Activated B cell treated with CpG ODN at 0.5 μM for 24 hours (primary cell): ENCODE measurements at regions not wholly inside any gene's neighbourhood (a gene's known extent, or its start where the extent isn't known, plus 50 kb on each side); places are given as distances from the start of the nearest gene placed in this dataset.

Experiments
- ATAC-seq: fragments of 200-7000 bp; cut with Tn5 transposase; one replicate; pipeline ENCODE4 v1.10.0; 2021; ENCODE audit warnings: low read depth, mild to moderate bottlenecking, moderate library complexity
- CTCF ChIA-PET: fragments of 350-600 bp; sonication (Branson Sonifier 250); formaldehyde crosslinking; loops from one replicate; lab custom pipeline; 2021; ENCODE audit warnings: antibody characterized with exemption; lab: Charles Lee
- POLR2A ChIA-PET: fragments of 350-600 bp; sonication (Branson Sonifier 250); formaldehyde crosslinking; loops from one replicate; lab custom pipeline; 2021; ENCODE audit warnings: antibody characterized with exemption; lab: Charles Lee
- DNase-seq: peaks from one replicate; pipeline ENCODE4 v3.0.0; 2022
- H3K27ac Mint-ChIP-seq: one replicate; pipeline ENCODE4 v1.8.0; 2020; ENCODE audit warnings: mixed read lengths
- H3K27me3 Mint-ChIP-seq: one replicate; pipeline ENCODE4 v1.8.0; 2021; ENCODE audit warnings: mixed read lengths
- H3K36me3 Mint-ChIP-seq: one replicate; pipeline ENCODE4 v1.8.0; 2021; ENCODE audit warnings: low read depth, mixed read lengths
- H3K4me1 Mint-ChIP-seq: one replicate; pipeline ENCODE4 v1.8.0; 2021; ENCODE audit warnings: mixed read lengths
- H3K4me3 Mint-ChIP-seq: one replicate; pipeline ENCODE4 v1.8.0; 2020; ENCODE audit warnings: mild to moderate bottlenecking, mixed read lengths
- H3K9me3 Mint-ChIP-seq: one replicate; pipeline ENCODE4 v1.8.0; 2020; ENCODE audit warnings: mixed read lengths
- intact Hi-C: fragments of 100-400 bp; cut with micrococcal nuclease; formaldehyde crosslinking; loops from one replicate; pipeline ENCODE4 v1.15.1; 2024
- TF ChIP-seq, protein P1 (sequence below): fragments of 200-600 bp; IDR thresholded peaks from one replicate; pipeline ENCODE4 v1.8.0; 2022; ENCODE audit warnings: antibody characterized with exemption, mild to moderate bottlenecking

DNA sequence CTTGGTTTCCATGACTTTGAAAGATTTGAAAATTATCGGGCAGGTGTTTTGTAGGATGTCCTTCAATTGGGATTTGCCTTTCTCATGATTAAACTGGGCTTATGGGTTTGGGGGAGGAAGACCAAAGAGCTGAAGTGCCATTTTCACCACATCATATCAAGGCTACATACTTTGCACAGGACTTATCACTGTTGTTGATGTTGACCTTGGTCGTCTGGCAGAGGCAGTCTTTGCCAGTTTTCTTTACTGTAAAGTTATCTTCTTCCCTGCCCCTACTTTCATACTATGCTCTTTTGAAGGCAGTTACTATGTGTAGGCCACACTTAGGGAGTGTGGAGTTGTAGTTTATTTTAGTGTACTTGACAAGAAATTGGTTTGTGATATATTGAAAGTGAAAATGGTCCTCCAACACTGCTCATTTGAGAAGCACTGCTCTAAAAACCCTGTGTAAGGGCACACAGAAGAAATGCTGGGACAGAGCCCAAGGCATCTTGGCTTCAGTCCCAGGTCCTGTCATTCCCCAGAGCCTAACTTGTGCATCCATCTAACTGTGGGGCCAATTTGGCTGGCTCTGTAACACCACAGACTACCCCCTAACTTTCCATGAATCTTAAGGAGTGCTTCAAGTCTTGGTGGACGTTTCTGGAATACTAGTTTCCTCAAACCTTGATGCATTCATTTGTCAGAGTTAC, 384.9 kb downstream of the KCNRG start:
- POLR2A ChIA-PET = no interaction called here
- Mint-ChIP-seq H3K4me1 (no peaks in the 10 kb centered on the region), H3K27me3 (no peaks in the 10 kb centered on the region), H3K36me3 (no peaks in the 10 kb centered on the region), H3K9me3 (no peaks in the 10 kb centered on the region), H3K4me3 (no peak overlapping the region), H3K27ac (no peak overlapping the region)
- TF ChIP-seq, protein P1, sequence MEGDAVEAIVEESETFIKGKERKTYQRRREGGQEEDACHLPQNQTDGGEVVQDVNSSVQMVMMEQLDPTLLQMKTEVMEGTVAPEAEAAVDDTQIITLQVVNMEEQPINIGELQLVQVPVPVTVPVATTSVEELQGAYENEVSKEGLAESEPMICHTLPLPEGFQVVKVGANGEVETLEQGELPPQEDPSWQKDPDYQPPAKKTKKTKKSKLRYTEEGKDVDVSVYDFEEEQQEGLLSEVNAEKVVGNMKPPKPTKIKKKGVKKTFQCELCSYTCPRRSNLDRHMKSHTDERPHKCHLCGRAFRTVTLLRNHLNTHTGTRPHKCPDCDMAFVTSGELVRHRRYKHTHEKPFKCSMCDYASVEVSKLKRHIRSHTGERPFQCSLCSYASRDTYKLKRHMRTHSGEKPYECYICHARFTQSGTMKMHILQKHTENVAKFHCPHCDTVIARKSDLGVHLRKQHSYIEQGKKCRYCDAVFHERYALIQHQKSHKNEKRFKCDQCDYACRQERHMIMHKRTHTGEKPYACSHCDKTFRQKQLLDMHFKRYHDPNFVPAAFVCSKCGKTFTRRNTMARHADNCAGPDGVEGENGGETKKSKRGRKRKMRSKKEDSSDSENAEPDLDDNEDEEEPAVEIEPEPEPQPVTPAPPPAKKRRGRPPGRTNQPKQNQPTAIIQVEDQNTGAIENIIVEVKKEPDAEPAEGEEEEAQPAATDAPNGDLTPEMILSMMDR = no peak
- DNase-seq = no peak
- no peak for ATAC-seq
- intact Hi-C loops = no loop called here
- CTCF ChIA-PET = no interaction called here

DNA sequence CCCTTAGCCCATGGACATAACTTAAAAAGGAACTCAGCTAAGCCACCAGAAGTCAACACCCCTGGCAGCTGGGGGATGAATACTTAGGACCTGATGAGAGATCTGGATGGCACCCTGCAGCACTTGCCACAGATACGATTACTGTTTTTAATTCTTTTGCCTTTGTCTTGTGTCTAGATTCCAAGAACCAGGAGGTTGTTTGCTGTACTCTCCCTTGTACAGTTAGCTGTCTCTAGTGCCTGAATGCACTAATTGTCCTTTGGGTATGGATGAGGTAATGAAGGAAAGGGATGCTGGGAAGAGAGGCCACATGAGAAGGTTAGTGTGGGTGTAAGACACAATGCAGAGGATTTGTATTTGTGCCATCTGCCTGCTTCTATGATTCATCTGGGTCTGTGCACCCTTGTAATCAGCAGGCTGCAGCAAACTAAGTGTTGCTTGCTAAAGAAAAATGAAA, 385.8 kb downstream of the KCNRG start:
- H3K27ac Mint-ChIP-seq = no peak overlapping the region
- TF ChIP-seq, protein P1 = no peak
- no peak for DNase-seq
- intact Hi-C loops = no loop called here
- ChIA-PET POLR2A (no interaction called here), CTCF (no interaction called here)
- no peaks in the 10 kb centered on the region for H3K36me3 Mint-ChIP-seq
- H3K27me3 Mint-ChIP-seq = no peaks in the 10 kb centered on the region
- no peaks in the 10 kb centered on the region for H3K9me3 Mint-ChIP-seq
- no peaks in the 10 kb centered on the region for H3K4me1 Mint-ChIP-seq
- ATAC-seq = no peak
- no peak overlapping the region for H3K4me3 Mint-ChIP-seq

DNA sequence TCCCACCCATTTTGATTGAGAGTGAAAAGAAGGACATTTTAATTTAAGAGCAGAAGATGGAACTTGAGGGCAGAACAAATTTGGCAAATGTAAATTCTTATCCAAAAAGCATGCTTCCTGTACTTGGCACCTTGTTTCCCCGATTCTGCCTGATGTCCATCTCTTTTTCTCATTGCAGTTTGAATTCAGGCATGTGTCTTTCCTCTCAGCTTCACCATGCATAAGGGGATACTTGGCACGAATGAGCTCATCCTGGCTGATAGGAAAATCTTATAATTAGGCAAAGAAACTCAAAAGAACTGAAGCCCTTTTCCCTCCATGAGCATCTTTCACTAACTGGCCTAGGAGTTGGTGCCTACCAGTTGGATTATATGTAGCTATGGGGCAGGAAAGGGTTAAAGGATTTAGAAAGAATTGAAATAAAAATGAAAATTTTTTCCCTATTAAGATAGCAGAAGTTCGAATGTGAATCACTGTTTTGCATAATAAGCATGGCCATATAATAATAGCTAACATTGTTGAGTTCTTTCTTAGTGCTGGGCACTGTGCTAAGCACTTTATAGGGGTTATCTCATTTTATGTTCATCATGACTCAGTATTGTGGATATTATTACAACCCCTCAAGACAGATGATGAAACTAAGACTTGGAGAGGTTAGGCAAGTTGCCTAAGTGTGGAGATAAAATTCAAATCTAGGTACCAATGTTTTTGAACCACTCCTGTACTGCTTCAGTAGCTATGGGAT, 386.6 kb downstream of the KCNRG start:
- no peaks in the 10 kb centered on the region for H3K9me3 Mint-ChIP-seq
- TF ChIP-seq, protein P1 = no peak
- intact Hi-C loops = no loop called here
- H3K36me3 Mint-ChIP-seq = no peaks in the 10 kb centered on the region
- POLR2A ChIA-PET = interaction anchor here (1.0 kb wide), 2 partner anchors 31 to 275 kb away, joined by 3 to 4 read pairs; no protein-coding TSS in a partner anchor
- no peak overlapping the region for H3K27ac Mint-ChIP-seq
- ATAC-seq (no peak), DNase-seq (no peak)
- no peak overlapping the region for H3K4me3 Mint-ChIP-seq
- no peaks in the 10 kb centered on the region for H3K27me3 Mint-ChIP-seq
- H3K4me1 Mint-ChIP-seq = peaks cover 3% of the 10 kb centered on the region
- CTCF ChIA-PET = no interaction called here

DNA sequence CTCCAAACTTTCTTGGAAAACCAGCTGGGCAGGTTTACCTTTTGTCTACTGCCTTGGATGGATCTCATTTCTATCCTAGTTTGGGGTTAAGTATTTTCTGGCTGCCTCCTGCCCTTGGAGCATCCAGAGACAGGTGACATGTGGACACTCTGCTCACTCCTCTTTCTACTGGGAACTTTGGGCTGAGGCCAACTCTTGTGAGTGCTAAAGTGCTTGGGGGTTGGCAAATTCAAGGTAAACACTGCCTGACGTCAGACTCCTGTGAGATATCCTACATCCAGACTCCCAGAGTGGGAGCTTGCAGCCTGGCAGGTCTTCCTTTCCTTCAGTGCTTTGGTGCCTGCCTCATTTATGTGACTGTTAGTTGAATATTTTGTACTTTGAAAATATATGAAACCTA, 388.1 kb downstream of the KCNRG start:
- Mint-ChIP-seq H3K9me3 (no peaks in the 10 kb centered on the region), H3K36me3 (no peaks in the 10 kb centered on the region), H3K27me3 (no peaks in the 10 kb centered on the region), H3K27ac (no peak overlapping the region), H3K4me3 (no peak overlapping the region), H3K4me1 (peaks cover 5% of the 10 kb centered on the region)
- POLR2A ChIA-PET = no interaction called here
- no peak for DNase-seq
- intact Hi-C loops = no loop called here
- CTCF ChIA-PET = no interaction called here
- no peak for ATAC-seq
- TF ChIP-seq, protein P1 = no peak

DNA sequence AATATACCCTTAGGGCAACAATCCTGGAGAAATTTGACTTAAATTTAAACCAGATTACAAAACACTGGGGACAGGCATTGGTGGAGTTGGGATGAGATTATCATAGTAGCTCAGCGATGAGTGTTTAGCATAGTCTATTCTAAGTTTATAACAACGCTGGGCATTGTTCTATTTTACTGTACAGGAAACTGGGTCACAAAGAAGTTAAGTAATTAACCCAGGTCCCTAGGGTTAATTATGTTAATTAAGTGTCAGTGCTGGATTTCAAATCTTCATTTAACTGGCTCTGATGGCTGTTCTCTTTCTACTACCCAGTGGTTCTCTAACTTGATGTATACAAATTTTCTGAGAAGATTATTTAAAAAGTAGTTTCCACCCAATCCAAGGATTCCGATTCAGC, 388.9 kb downstream of the KCNRG start:
- TF ChIP-seq, protein P1 = no peak
- intact Hi-C loops = no loop called here
- no peak overlapping the region for H3K27ac Mint-ChIP-seq
- H3K4me3 Mint-ChIP-seq = no peak overlapping the region
- H3K36me3 Mint-ChIP-seq = no peaks in the 10 kb centered on the region
- H3K4me1 Mint-ChIP-seq = peaks cover 5% of the 10 kb centered on the region
- H3K9me3 Mint-ChIP-seq = no peaks in the 10 kb centered on the region
- ATAC-seq (no peak), DNase-seq (no peak)
- CTCF ChIA-PET = no interaction called here
- POLR2A ChIA-PET = no interaction called here
- H3K27me3 Mint-ChIP-seq = no peaks in the 10 kb centered on the region
